AG09309 (cell line): ENCODE measurements at regions not wholly inside any gene's neighbourhood (a gene's known extent, or its start where the extent isn't known, plus 50 kb on each side); places are given as distances from the start of the nearest gene placed in this dataset.

Source experiments
- DNase-seq: peaks from one replicate; pipeline ENCODE4 v3.0.0-alpha.2; 2010; ENCODE audit warnings: low read depth
- H3K4me3 ChIP-seq: 2 replicates; pipeline ENCODE4 v1.5.1; 2011; ENCODE audit warnings: mild to moderate bottlenecking, low read depth, low read length, moderate library complexity; ENCODE audit not compliant: control insufficient read depth
- CTCF ChIP-seq: IDR thresholded peaks from 2 replicates; pipeline ENCODE4 v1.5.1; 2011; ENCODE audit warnings: mild to moderate bottlenecking, low read depth, low read length, inconsistent platforms; ENCODE audit not compliant: insufficient read depth, control insufficient read depth; ENCODE audit errors: missing control alignments

DNA sequence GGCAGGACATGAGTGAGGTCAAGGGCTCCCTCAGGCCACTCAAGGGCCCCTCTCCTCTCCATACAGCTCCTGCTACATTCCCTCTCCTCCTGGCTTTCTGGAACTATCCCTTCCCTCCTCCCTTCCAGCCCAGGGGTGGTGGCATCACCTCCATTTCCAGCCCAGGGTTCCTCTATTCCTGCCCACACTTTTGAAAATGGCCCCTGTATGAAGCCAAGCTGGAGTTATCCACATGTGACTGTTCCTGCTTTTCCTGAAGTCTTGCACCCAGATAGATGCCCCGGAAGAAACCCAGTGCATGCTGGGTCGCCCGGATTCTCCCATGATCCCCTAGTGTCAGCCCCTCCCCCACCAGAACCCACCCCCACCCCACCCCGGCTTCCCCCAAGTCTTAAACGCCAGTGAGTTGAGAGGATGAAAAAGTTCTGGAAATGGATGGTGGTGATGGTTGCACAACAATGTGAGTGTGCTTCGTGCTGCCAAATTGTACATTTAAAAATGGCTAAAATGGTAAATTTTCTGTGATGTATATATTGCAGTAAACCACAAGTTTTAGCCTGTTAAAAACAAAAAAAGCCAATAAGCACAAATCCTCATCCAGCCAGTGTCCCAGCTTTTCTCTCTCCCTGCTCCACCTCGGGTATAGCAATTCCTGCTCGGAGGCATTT lies 136.9 kb downstream of the SCARB1 start:
- no peak for TF ChIP-seq CTCF
- no peak for DNase-seq
- no peak overlapping the region for H3K4me3 ChIP-seq

GRCh38 chr12:124725597-124726237 lies 137.9 kb downstream of the SCARB1 start:
- no peak for DNase-seq
- H3K4me3 ChIP-seq, result no peak overlapping the region
- TF ChIP-seq CTCF, result no peak

DNA sequence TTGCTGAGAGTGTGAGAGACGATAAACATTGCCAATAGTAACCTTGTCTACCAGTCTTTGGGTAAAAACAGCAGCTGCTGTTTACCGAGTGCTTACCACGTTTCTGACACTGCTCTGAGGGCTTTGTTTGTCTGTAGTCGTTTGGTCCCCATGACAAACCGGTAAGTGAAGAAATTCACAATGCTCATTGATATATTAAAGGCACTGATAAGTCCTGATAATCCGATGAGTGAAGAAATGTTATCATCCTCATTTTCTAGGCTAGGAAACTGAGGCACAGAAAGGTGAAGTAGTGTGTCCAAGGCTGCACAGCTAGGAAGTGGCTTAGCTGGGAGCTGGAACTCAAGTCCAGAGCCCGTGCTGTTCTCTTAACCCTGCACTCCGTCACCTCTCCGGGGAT lies 138.6 kb downstream of the SCARB1 start:
- TF ChIP-seq CTCF, result no peak
- H3K4me3 ChIP-seq, result no peak overlapping the region
- DNase-seq, result no peak

DNA sequence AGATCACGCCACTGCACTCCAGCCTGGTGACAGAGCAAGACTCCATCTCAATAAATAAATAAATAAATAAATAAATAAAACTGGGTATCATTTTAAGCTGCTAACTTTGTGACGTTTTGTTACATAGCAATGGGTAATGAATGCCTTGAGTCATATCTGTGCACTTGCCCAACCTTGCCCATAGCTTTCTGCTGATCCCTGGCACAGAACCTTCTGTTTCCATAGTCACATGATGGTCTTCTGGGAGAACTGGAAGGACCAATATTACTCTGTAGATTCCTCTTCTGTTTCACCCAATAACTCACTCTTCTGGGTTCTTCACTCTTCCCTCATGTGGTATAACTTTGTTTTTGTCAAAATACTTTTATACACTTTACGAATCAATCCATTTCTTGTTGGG lies 140.8 kb downstream of the SCARB1 start:
- no peak for DNase-seq
- no peak for TF ChIP-seq CTCF
- no peak overlapping the region for H3K4me3 ChIP-seq

GRCh38 chr12:124721501-124722162 lies 142.0 kb downstream of the SCARB1 start:
- no peak overlapping the region for H3K4me3 ChIP-seq
- DNase-seq, result no peak
- TF ChIP-seq CTCF, result no peak

DNA sequence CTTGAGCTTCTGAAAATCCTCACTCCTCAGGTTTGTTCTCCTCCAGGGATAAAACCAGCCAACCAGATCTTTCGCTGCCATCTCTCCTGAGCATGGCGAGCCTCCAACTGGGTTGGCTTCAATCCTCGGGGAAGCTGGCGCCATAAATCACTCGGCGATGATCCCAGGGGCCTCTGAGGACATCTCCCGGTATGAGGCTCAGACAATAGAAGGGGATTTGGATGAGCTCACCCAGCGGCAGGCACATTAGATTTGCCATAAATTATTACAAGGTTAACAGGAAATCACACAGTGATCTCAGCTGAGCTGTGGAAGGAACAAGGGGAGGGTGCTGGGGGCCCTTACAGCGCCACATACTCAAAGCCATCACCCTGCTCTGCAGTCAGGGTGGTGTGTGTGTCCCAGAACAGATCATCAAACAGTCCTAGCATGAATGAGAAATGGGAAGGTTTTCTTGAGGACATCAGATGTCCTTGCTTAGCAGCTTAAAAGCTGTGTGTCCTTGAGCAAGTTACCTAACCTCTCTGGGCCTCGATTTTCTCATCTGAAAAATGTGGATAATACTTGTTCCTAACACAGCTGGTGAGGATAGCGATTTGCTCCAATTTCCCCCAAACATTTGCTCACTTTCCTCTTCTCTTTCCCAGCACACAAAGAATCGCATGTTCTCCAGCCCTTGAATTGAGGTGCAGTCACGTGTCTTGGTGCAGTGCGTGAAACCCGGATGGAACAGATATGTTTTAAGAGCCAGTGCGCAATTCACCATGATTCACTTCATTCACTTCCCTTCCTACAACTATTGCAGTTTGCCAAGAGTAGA lies 142.8 kb downstream of the SCARB1 start:
- TF ChIP-seq CTCF, result no peak
- no peak overlapping the region for H3K4me3 ChIP-seq
- no peak for DNase-seq
